Upper lobe of left lung (tissue), 4 donors: ENCODE measurements at regions not wholly inside any gene's neighbourhood (a gene's known extent, or its start where the extent isn't known, plus 50 kb on each side); places are given as distances from the start of the nearest gene placed in this dataset.

Experiments
- CTCF ChIP-seq, 6 experiments: fragments of 450-650 bp in 4 of 6; fragments of 200-600 bp in 2 of 6; sonication (generic) in 2 of 6; IDR thresholded peaks; one replicate each; pipeline ENCODE4 v1.5.1; 2016 to 2019; ENCODE audit warnings: antibody characterized with exemption in 6 of 6
- POLR2A ChIP-seq, 4 donors: fragments of 450-650 bp; IDR thresholded peaks; one replicate each; pipeline ENCODE4 v1.5.1; 2016 to 2017; ENCODE audit warnings: antibody characterized with exemption in 4 of 4, mild to moderate bottlenecking in 2 of 4
- POLR2AphosphoS5 ChIP-seq, 2 donors: sonication (generic); formaldehyde crosslinking; IDR thresholded peaks; one replicate each; pipeline ENCODE4 v1.5.1; 2017; ENCODE audit warnings: antibody characterized with exemption in 2 of 2

- TF ChIP-seq POLR2A (IDR thresholded peaks at IDR 0.05), result no peak
- no peak for TF ChIP-seq CTCF (IDR thresholded peaks at IDR 0.05)
- TF ChIP-seq POLR2AphosphoS5 (IDR thresholded peaks at IDR 0.05), result no peak
Observed at GRCh38 chr2:237030382-237030781, 55.3 kb upstream of the COPS8 start.
